ENCODE measurements at regions not wholly inside any gene's neighbourhood (a gene's known extent, or its start where the extent isn't known, plus 50 kb on each side); places are given as distances from the start of the nearest gene placed in this dataset.

DNA sequence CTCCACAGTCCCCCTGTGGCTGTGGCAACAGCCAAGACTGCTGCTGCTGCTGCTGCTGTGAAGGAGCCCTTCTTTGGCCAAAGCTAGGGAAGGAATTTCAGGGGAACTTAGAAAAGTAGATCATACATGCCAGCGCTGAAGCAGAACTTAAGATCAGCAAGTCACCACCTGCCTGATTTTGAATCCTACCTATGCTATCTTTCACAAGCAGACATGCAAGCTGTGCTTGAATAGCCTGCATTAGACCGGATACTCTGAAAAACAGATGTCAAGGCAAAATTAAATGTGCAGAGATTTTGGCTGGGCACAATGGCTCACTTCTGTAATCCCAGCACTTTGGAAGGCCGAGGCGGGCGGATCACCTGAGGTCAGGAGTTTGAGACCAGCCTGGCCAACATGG, 99.3 kb upstream of the ZNF366 start:
- Histone ChIP-seq H3K9me3 (ENCODE audit: control insufficient read depth, insufficient read depth, low read depth, low read length) (no peaks in the 10 kb centered on the region), H3K27ac (ENCODE audit: extremely low read depth, low read depth, low read length) (no peak overlapping the region), H3K36me3 (ENCODE audit: control insufficient read depth in 2 of 2, insufficient read depth in 1 of 2, low read length in 2 of 2) (no peaks in the 10 kb centered on the region), H3K4me3 (ENCODE audit: low read depth, low read length) (no peak overlapping the region), H3K4me1 (ENCODE audit: control insufficient read depth, insufficient read depth, low read length) (no peaks in the 10 kb centered on the region)
- POLR2A ChIA-PET: no interaction called here
- CTCF ChIA-PET: no interaction called here
- TF ChIP-seq IKZF3 (tag by site-specific recombination; IDR thresholded peaks at IDR 0.05): no peak
- no peak for TF ChIP-seq ZNF530 (tag by site-specific recombination; IDR thresholded peaks at IDR 0.05; ENCODE audit: low read depth)
- TF ChIP-seq, protein P1, sequence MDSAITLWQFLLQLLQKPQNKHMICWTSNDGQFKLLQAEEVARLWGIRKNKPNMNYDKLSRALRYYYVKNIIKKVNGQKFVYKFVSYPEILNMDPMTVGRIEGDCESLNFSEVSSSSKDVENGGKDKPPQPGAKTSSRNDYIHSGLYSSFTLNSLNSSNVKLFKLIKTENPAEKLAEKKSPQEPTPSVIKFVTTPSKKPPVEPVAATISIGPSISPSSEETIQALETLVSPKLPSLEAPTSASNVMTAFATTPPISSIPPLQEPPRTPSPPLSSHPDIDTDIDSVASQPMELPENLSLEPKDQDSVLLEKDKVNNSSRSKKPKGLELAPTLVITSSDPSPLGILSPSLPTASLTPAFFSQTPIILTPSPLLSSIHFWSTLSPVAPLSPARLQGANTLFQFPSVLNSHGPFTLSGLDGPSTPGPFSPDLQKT (IDR thresholded peaks at IDR 0.05; ENCODE audit: borderline replicate concordance, low read depth, low read length): no peak
- TF ChIP-seq ZNF146 (tag by site-specific recombination; IDR thresholded peaks at IDR 0.05): no peak
- no peak for TF ChIP-seq ZBTB20 (tag by site-specific recombination; IDR thresholded peaks at IDR 0.05)

DNA sequence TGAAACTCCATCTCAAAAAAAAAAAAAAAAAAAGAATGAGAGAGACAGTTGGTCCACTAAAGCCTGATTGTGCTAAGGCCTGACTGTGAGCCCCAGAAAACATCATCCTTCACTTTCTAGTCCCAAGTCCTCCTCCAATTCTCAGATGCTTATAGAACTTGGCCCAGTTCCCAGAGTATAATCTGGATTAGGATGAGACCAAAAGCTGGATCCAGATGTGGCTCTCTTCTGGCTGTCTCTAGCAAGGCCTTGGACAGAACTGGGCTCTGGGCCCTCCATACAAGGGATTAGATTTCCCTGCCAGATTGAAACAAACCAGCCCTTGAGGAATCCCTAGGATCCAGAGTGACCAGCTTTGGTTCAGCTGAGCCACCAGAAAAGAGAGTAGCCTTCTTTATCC, 98.4 kb upstream of the ZNF366 start:
- H3K36me3 ChIP-seq (ENCODE audit: control insufficient read depth in 2 of 2, insufficient read depth in 1 of 2, low read length in 2 of 2): no peaks in the 10 kb centered on the region
- H3K9me3 ChIP-seq (ENCODE audit: control insufficient read depth, insufficient read depth, low read depth, low read length): no peaks in the 10 kb centered on the region
- H3K4me1 ChIP-seq (ENCODE audit: control insufficient read depth, insufficient read depth, low read length): no peaks in the 10 kb centered on the region
- CTCF ChIA-PET: no interaction called here
- no peak overlapping the region for H3K27ac ChIP-seq (ENCODE audit: extremely low read depth, low read depth, low read length)
- H3K4me3 ChIP-seq (ENCODE audit: low read depth, low read length): no peak overlapping the region
- POLR2A ChIA-PET: no interaction called here
- TF ChIP-seq, protein P2, sequence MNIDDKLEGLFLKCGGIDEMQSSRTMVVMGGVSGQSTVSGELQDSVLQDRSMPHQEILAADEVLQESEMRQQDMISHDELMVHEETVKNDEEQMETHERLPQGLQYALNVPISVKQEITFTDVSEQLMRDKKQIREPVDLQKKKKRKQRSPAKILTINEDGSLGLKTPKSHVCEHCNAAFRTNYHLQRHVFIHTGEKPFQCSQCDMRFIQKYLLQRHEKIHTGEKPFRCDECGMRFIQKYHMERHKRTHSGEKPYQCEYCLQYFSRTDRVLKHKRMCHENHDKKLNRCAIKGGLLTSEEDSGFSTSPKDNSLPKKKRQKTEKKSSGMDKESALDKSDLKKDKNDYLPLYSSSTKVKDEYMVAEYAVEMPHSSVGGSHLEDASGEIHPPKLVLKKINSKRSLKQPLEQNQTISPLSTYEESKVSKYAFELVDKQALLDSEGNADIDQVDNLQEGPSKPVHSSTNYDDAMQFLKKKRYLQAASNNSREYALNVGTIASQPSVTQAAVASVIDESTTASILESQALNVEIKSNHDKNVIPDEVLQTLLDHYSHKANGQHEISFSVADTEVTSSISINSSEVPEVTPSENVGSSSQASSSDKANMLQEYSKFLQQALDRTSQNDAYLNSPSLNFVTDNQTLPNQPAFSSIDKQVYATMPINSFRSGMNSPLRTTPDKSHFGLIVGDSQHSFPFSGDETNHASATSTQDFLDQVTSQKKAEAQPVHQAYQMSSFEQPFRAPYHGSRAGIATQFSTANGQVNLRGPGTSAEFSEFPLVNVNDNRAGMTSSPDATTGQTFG (tag by site-specific recombination; IDR thresholded peaks at IDR 0.05; ENCODE audit: borderline replicate concordance): no peak
- TF ChIP-seq, protein P3, sequence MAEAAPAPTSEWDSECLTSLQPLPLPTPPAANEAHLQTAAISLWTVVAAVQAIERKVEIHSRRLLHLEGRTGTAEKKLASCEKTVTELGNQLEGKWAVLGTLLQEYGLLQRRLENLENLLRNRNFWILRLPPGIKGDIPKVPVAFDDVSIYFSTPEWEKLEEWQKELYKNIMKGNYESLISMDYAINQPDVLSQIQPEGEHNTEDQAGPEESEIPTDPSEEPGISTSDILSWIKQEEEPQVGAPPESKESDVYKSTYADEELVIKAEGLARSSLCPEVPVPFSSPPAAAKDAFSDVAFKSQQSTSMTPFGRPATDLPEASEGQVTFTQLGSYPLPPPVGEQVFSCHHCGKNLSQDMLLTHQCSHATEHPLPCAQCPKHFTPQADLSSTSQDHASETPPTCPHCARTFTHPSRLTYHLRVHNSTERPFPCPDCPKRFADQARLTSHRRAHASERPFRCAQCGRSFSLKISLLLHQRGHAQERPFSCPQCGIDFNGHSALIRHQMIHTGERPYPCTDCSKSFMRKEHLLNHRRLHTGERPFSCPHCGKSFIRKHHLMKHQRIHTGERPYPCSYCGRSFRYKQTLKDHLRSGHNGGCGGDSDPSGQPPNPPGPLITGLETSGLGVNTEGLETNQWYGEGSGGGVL (tag by site-specific recombination; IDR thresholded peaks at IDR 0.05): no peak
- TF ChIP-seq ZNF112 (tag by site-specific recombination; IDR thresholded peaks at IDR 0.05) (no peak), ZFP41 (tag by site-specific recombination; IDR thresholded peaks at IDR 0.05; ENCODE audit: borderline replicate concordance) (no peak), GLIS1 (tag by site-specific recombination; IDR thresholded peaks at IDR 0.05) (no peak), ZNF600 (tag by site-specific recombination; IDR thresholded peaks at IDR 0.05) (no peak), ZNF529 (tag by site-specific recombination; IDR thresholded peaks at IDR 0.05; ENCODE audit: insufficient replicate concordance) (no peak), ZNF433 (tag by site-specific recombination; IDR thresholded peaks at IDR 0.05; ENCODE audit: low read depth) (no peak), GLI4 (tag by site-specific recombination; IDR thresholded peaks at IDR 0.05) (no peak), ZXDB (tag by site-specific recombination; IDR thresholded peaks at IDR 0.05) (no peak), KLF16 (tag by site-specific recombination; IDR thresholded peaks at IDR 0.05) (no peak), MZF1 (tag by site-specific recombination; IDR thresholded peaks at IDR 0.05; ENCODE audit: borderline replicate concordance) (no peak), ZNF341 (tag by site-specific recombination; IDR thresholded peaks at IDR 0.05; ENCODE audit: low read depth) (no peak), ZNF510 (tag by site-specific recombination; IDR thresholded peaks at IDR 0.05; ENCODE audit: insufficient replicate concordance) (no peak), RBAK (tag by site-specific recombination; IDR thresholded peaks at IDR 0.05) (no peak)
- TF ChIP-seq, protein P4, sequence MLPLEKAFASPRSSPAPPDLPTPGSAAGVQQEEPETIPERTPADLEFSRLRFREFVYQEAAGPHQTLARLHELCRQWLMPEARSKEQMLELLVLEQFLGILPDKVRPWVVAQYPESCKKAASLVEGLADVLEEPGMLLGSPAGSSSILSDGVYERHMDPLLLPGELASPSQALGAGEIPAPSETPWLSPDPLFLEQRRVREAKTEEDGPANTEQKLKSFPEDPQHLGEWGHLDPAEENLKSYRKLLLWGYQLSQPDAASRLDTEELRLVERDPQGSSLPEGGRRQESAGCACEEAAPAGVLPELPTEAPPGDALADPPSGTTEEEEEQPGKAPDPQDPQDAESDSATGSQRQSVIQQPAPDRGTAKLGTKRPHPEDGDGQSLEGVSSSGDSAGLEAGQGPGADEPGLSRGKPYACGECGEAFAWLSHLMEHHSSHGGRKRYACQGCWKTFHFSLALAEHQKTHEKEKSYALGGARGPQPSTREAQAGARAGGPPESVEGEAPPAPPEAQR (tag by site-specific recombination; IDR thresholded peaks at IDR 0.05): no peak
- TF ChIP-seq, protein P5, sequence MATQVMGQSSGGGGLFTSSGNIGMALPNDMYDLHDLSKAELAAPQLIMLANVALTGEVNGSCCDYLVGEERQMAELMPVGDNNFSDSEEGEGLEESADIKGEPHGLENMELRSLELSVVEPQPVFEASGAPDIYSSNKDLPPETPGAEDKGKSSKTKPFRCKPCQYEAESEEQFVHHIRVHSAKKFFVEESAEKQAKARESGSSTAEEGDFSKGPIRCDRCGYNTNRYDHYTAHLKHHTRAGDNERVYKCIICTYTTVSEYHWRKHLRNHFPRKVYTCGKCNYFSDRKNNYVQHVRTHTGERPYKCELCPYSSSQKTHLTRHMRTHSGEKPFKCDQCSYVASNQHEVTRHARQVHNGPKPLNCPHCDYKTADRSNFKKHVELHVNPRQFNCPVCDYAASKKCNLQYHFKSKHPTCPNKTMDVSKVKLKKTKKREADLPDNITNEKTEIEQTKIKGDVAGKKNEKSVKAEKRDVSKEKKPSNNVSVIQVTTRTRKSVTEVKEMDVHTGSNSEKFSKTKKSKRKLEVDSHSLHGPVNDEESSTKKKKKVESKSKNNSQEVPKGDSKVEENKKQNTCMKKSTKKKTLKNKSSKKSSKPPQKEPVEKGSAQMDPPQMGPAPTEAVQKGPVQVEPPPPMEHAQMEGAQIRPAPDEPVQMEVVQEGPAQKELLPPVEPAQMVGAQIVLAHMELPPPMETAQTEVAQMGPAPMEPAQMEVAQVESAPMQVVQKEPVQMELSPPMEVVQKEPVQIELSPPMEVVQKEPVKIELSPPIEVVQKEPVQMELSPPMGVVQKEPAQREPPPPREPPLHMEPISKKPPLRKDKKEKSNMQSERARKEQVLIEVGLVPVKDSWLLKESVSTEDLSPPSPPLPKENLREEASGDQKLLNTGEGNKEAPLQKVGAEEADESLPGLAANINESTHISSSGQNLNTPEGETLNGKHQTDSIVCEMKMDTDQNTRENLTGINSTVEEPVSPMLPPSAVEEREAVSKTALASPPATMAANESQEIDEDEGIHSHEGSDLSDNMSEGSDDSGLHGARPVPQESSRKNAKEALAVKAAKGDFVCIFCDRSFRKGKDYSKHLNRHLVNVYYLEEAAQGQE (tag by site-specific recombination; IDR thresholded peaks at IDR 0.05): no peak
- TF ChIP-seq, protein P6, sequence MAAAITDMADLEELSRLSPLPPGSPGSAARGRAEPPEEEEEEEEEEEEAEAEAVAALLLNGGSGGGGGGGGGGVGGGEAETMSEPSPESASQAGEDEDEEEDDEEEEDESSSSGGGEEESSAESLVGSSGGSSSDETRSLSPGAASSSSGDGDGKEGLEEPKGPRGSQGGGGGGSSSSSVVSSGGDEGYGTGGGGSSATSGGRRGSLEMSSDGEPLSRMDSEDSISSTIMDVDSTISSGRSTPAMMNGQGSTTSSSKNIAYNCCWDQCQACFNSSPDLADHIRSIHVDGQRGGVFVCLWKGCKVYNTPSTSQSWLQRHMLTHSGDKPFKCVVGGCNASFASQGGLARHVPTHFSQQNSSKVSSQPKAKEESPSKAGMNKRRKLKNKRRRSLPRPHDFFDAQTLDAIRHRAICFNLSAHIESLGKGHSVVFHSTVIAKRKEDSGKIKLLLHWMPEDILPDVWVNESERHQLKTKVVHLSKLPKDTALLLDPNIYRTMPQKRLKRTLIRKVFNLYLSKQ (tag by site-specific recombination; IDR thresholded peaks at IDR 0.05; ENCODE audit: borderline replicate concordance): no peak

All from HEK293 (cell line).